ENCODE measurements at regions not wholly inside any gene's neighbourhood (a gene's known extent, or its start where the extent isn't known, plus 50 kb on each side); places are given as distances from the start of the nearest gene placed in this dataset.

GRCh38 chr3:132084982-132085381 lies 50.2 kb upstream of the CPNE4 start:
- Histone ChIP-seq H3K27ac (ENCODE audit: low read depth in 1 of 2, low read length in 1 of 2) (no peak overlapping the region), H3K27me3 (ENCODE audit: control insufficient read depth in 2 of 2, insufficient read depth in 1 of 2, low read length in 1 of 2) (no peaks in the 10 kb centered on the region), H3K36me3 (ENCODE audit: control insufficient read depth in 2 of 2, insufficient read depth in 2 of 2, low read length in 1 of 2) (no peaks in the 10 kb centered on the region), H3K9me3 (ENCODE audit: control insufficient read depth in 2 of 2, insufficient read depth in 1 of 2, low read length in 1 of 2) (no peaks in the 10 kb centered on the region), H3K4me1 (ENCODE audit: control insufficient read depth in 2 of 2, insufficient read depth in 2 of 2, low read length in 2 of 2) (no peaks in the 10 kb centered on the region), H3K4me3 (ENCODE audit: low read length in 2 of 2) (no peak overlapping the region)
- DNase-seq (ENCODE audit: low read depth in 6 of 9, low spot score in 9 of 9), result no peak

GRCh38 chr3:132087356-132087755 lies 52.5 kb upstream of the CPNE4 start:
- no peaks in the 10 kb centered on the region for H3K27me3 ChIP-seq (ENCODE audit: control insufficient read depth in 2 of 2, insufficient read depth in 1 of 2, low read length in 1 of 2)
- no peak for DNase-seq (ENCODE audit: low read depth in 6 of 9, low spot score in 9 of 9)
- no peaks in the 10 kb centered on the region for H3K9me3 ChIP-seq (ENCODE audit: control insufficient read depth in 2 of 2, insufficient read depth in 1 of 2, low read length in 1 of 2)
- 83% methylated on average over 1 of the region's 1 CpG for WGBS
- no peaks in the 10 kb centered on the region for H3K4me1 ChIP-seq (ENCODE audit: control insufficient read depth in 2 of 2, insufficient read depth in 2 of 2, low read length in 2 of 2)
- no peaks in the 10 kb centered on the region for H3K36me3 ChIP-seq (ENCODE audit: control insufficient read depth in 2 of 2, insufficient read depth in 2 of 2, low read length in 1 of 2)
- H3K4me3 ChIP-seq (ENCODE audit: low read length in 2 of 2), result no peak overlapping the region
- H3K27ac ChIP-seq (ENCODE audit: low read depth in 1 of 2, low read length in 1 of 2), result no peak overlapping the region

GRCh38 chr3:132088291-132088690 lies 53.5 kb upstream of the CPNE4 start:
- Histone ChIP-seq H3K4me1 (ENCODE audit: control insufficient read depth in 2 of 2, insufficient read depth in 2 of 2, low read length in 2 of 2) (no peaks in the 10 kb centered on the region), H3K27me3 (ENCODE audit: control insufficient read depth in 2 of 2, insufficient read depth in 1 of 2, low read length in 1 of 2) (no peaks in the 10 kb centered on the region), H3K4me3 (ENCODE audit: low read length in 2 of 2) (no peak overlapping the region), H3K9me3 (ENCODE audit: control insufficient read depth in 2 of 2, insufficient read depth in 1 of 2, low read length in 1 of 2) (no peaks in the 10 kb centered on the region), H3K27ac (ENCODE audit: low read depth in 1 of 2, low read length in 1 of 2) (no peak overlapping the region), H3K36me3 (ENCODE audit: control insufficient read depth in 2 of 2, insufficient read depth in 2 of 2, low read length in 1 of 2) (no peaks in the 10 kb centered on the region)
- WGBS, result 74% methylated on average over 2 of the region's 2 CpGs
- no peak for DNase-seq (ENCODE audit: low read depth in 6 of 9, low spot score in 9 of 9)

GRCh38 chr3:132090921-132091320 lies 56.1 kb upstream of the CPNE4 start:
- DNase-seq (ENCODE audit: low read depth in 6 of 9, low spot score in 9 of 9), result no peak
- no peaks in the 10 kb centered on the region for H3K36me3 ChIP-seq (ENCODE audit: control insufficient read depth in 2 of 2, insufficient read depth in 2 of 2, low read length in 1 of 2)
- H3K4me1 ChIP-seq (ENCODE audit: control insufficient read depth in 2 of 2, insufficient read depth in 2 of 2, low read length in 2 of 2), result no peaks in the 10 kb centered on the region
- WGBS, result 98% methylated on average over 2 of the region's 2 CpGs
- no peaks in the 10 kb centered on the region for H3K27me3 ChIP-seq (ENCODE audit: control insufficient read depth in 2 of 2, insufficient read depth in 1 of 2, low read length in 1 of 2)
- no peaks in the 10 kb centered on the region for H3K9me3 ChIP-seq (ENCODE audit: control insufficient read depth in 2 of 2, insufficient read depth in 1 of 2, low read length in 1 of 2)
- no peak overlapping the region for H3K4me3 ChIP-seq (ENCODE audit: low read length in 2 of 2)
- H3K27ac ChIP-seq (ENCODE audit: low read depth in 1 of 2, low read length in 1 of 2), result no peak overlapping the region

- no peaks in the 10 kb centered on the region for H3K9me3 ChIP-seq (ENCODE audit: control insufficient read depth in 2 of 2, insufficient read depth in 1 of 2, low read length in 1 of 2)
- no peak overlapping the region for H3K4me3 ChIP-seq (ENCODE audit: low read length in 2 of 2)
- 84% methylated on average over 1 of the region's 1 CpG for WGBS
- no peaks in the 10 kb centered on the region for H3K27me3 ChIP-seq (ENCODE audit: control insufficient read depth in 2 of 2, insufficient read depth in 1 of 2, low read length in 1 of 2)
- no peak for DNase-seq (ENCODE audit: low read depth in 6 of 9, low spot score in 9 of 9)
- no peaks in the 10 kb centered on the region for H3K36me3 ChIP-seq (ENCODE audit: control insufficient read depth in 2 of 2, insufficient read depth in 2 of 2, low read length in 1 of 2)
- H3K27ac ChIP-seq (ENCODE audit: low read depth in 1 of 2, low read length in 1 of 2), result no peak overlapping the region
- H3K4me1 ChIP-seq (ENCODE audit: control insufficient read depth in 2 of 2, insufficient read depth in 2 of 2, low read length in 2 of 2), result no peaks in the 10 kb centered on the region
Measured at GRCh38 chr3:132116601-132117000, 81.8 kb upstream of the CPNE4 start.

- no peak for DNase-seq (ENCODE audit: low read depth in 6 of 9, low spot score in 9 of 9)
- WGBS, result 97% methylated on average over 1 of the region's 1 CpG
- H3K27ac ChIP-seq (ENCODE audit: low read depth in 1 of 2, low read length in 1 of 2), result no peak overlapping the region
- H3K4me1 ChIP-seq (ENCODE audit: control insufficient read depth in 2 of 2, insufficient read depth in 2 of 2, low read length in 2 of 2), result no peaks in the 10 kb centered on the region
- no peak overlapping the region for H3K4me3 ChIP-seq (ENCODE audit: low read length in 2 of 2)
- H3K36me3 ChIP-seq (ENCODE audit: control insufficient read depth in 2 of 2, insufficient read depth in 2 of 2, low read length in 1 of 2), result no peaks in the 10 kb centered on the region
- H3K9me3 ChIP-seq (ENCODE audit: control insufficient read depth in 2 of 2, insufficient read depth in 1 of 2, low read length in 1 of 2), result no peaks in the 10 kb centered on the region
- no peaks in the 10 kb centered on the region for H3K27me3 ChIP-seq (ENCODE audit: control insufficient read depth in 2 of 2, insufficient read depth in 1 of 2, low read length in 1 of 2)
Measured at GRCh38 chr3:132117642-132118041, 82.8 kb upstream of the CPNE4 start.

GRCh38 chr3:132119531-132119930 lies 84.7 kb upstream of the CPNE4 start:
- H3K4me1 ChIP-seq (ENCODE audit: control insufficient read depth in 2 of 2, insufficient read depth in 2 of 2, low read length in 2 of 2), result no peaks in the 10 kb centered on the region
- no peaks in the 10 kb centered on the region for H3K36me3 ChIP-seq (ENCODE audit: control insufficient read depth in 2 of 2, insufficient read depth in 2 of 2, low read length in 1 of 2)
- no peak overlapping the region for H3K4me3 ChIP-seq (ENCODE audit: low read length in 2 of 2)
- no peaks in the 10 kb centered on the region for H3K9me3 ChIP-seq (ENCODE audit: control insufficient read depth in 2 of 2, insufficient read depth in 1 of 2, low read length in 1 of 2)
- H3K27me3 ChIP-seq (ENCODE audit: control insufficient read depth in 2 of 2, insufficient read depth in 1 of 2, low read length in 1 of 2), result no peaks in the 10 kb centered on the region
- no peak overlapping the region for H3K27ac ChIP-seq (ENCODE audit: low read depth in 1 of 2, low read length in 1 of 2)
- no peak for DNase-seq (ENCODE audit: low read depth in 6 of 9, low spot score in 9 of 9)
- 58% methylated on average over 1 of the region's 1 CpG for WGBS

- DNase-seq (ENCODE audit: low read depth in 6 of 9, low spot score in 9 of 9), result no peak
- no peaks in the 10 kb centered on the region for H3K36me3 ChIP-seq (ENCODE audit: control insufficient read depth in 2 of 2, insufficient read depth in 2 of 2, low read length in 1 of 2)
- no peaks in the 10 kb centered on the region for H3K9me3 ChIP-seq (ENCODE audit: control insufficient read depth in 2 of 2, insufficient read depth in 1 of 2, low read length in 1 of 2)
- no peaks in the 10 kb centered on the region for H3K27me3 ChIP-seq (ENCODE audit: control insufficient read depth in 2 of 2, insufficient read depth in 1 of 2, low read length in 1 of 2)
- WGBS, result 84% methylated on average over 3 of the region's 3 CpGs
- no peaks in the 10 kb centered on the region for H3K4me1 ChIP-seq (ENCODE audit: control insufficient read depth in 2 of 2, insufficient read depth in 2 of 2, low read length in 2 of 2)
- no peak overlapping the region for H3K4me3 ChIP-seq (ENCODE audit: low read length in 2 of 2)
- no peak overlapping the region for H3K27ac ChIP-seq (ENCODE audit: low read depth in 1 of 2, low read length in 1 of 2)
Measured at GRCh38 chr3:132124096-132124495, 89.3 kb upstream of the CPNE4 start.

GRCh38 chr3:132124651-132125284 lies 90.0 kb upstream of the CPNE4 start:
- no peaks in the 10 kb centered on the region for H3K36me3 ChIP-seq (ENCODE audit: control insufficient read depth in 2 of 2, insufficient read depth in 2 of 2, low read length in 1 of 2)
- H3K27me3 ChIP-seq (ENCODE audit: control insufficient read depth in 2 of 2, insufficient read depth in 1 of 2, low read length in 1 of 2), result no peaks in the 10 kb centered on the region
- DNase-seq (ENCODE audit: low read depth in 6 of 9, low spot score in 9 of 9), result no peak
- H3K4me1 ChIP-seq (ENCODE audit: control insufficient read depth in 2 of 2, insufficient read depth in 2 of 2, low read length in 2 of 2), result no peaks in the 10 kb centered on the region
- no peaks in the 10 kb centered on the region for H3K9me3 ChIP-seq (ENCODE audit: control insufficient read depth in 2 of 2, insufficient read depth in 1 of 2, low read length in 1 of 2)
- no peak overlapping the region for H3K27ac ChIP-seq (ENCODE audit: low read depth in 1 of 2, low read length in 1 of 2)
- H3K4me3 ChIP-seq (ENCODE audit: low read length in 2 of 2), result no peak overlapping the region
- 89% methylated on average over 4 of the region's 4 CpGs for WGBS

GRCh38 chr3:132134611-132135010 lies 99.8 kb upstream of the CPNE4 start:
- Histone ChIP-seq H3K27ac (ENCODE audit: low read depth in 1 of 2, low read length in 1 of 2) (no peak overlapping the region), H3K4me3 (ENCODE audit: low read length in 2 of 2) (no peak overlapping the region), H3K9me3 (ENCODE audit: control insufficient read depth in 2 of 2, insufficient read depth in 1 of 2, low read length in 1 of 2) (no peaks in the 10 kb centered on the region), H3K4me1 (ENCODE audit: control insufficient read depth in 2 of 2, insufficient read depth in 2 of 2, low read length in 2 of 2) (no peaks in the 10 kb centered on the region), H3K36me3 (ENCODE audit: control insufficient read depth in 2 of 2, insufficient read depth in 2 of 2, low read length in 1 of 2) (no peaks in the 10 kb centered on the region), H3K27me3 (ENCODE audit: control insufficient read depth in 2 of 2, insufficient read depth in 1 of 2, low read length in 1 of 2) (no peaks in the 10 kb centered on the region)
- WGBS, result 86% methylated on average over 1 of the region's 1 CpG
- DNase-seq (ENCODE audit: low read depth in 6 of 9, low spot score in 9 of 9), result no peak
